ENCODE measurements at regions not wholly inside any gene's neighbourhood (a gene's known extent, or its start where the extent isn't known, plus 50 kb on each side); places are given as distances from the start of the nearest gene placed in this dataset.

- H3K27ac ChIP-seq (ENCODE audit: low read depth in 2 of 2, low read length in 2 of 2), result no peak overlapping the region
- FAIRE-seq, result no peak
- no peaks in the 10 kb centered on the region for H3K36me3 ChIP-seq (ENCODE audit: control insufficient read depth in 2 of 3, insufficient read depth in 3 of 3, low read length in 3 of 3)
- H3K4me3 ChIP-seq (ENCODE audit: low read length in 3 of 3), result no peak overlapping the region
- DNase-seq, result no peak
- H3K9ac ChIP-seq (ENCODE audit: low read length in 3 of 3), result no peak overlapping the region
- intact Hi-C loops (cut with DNase I), result no loop called here
- no peaks in the 10 kb centered on the region for H3K27me3 ChIP-seq (ENCODE audit: control insufficient read depth, insufficient read depth, low read length)
- no peak for TF ChIP-seq CTCF (IDR thresholded peaks at IDR 0.05; ENCODE audit: borderline replicate concordance, extremely low read depth, insufficient read depth)
- H3K4me1 ChIP-seq (ENCODE audit: control insufficient read depth in 2 of 3, insufficient read depth in 2 of 3, low read depth in 1 of 3, low read length in 3 of 3), result no peaks in the 10 kb centered on the region
- H3K9me3 ChIP-seq (ENCODE audit: control insufficient read depth in 2 of 3, insufficient read depth in 1 of 3, low read length in 3 of 3), result no peaks in the 10 kb centered on the region
Observed at GRCh38 chr15:93469994-93470393, 381.0 kb upstream of the RGMA start.

GRCh38 chr15:93467337-93467736 lies 378.3 kb upstream of the RGMA start:
- H3K9ac ChIP-seq (ENCODE audit: low read length in 3 of 3), result no peak overlapping the region
- no peaks in the 10 kb centered on the region for H3K36me3 ChIP-seq (ENCODE audit: control insufficient read depth in 2 of 3, insufficient read depth in 3 of 3, low read length in 3 of 3)
- TF ChIP-seq CTCF (IDR thresholded peaks at IDR 0.05; ENCODE audit: borderline replicate concordance, extremely low read depth, insufficient read depth), result no peak
- intact Hi-C loops (cut with DNase I), result no loop called here
- H3K27ac ChIP-seq (ENCODE audit: low read depth in 2 of 2, low read length in 2 of 2), result no peak overlapping the region
- no peaks in the 10 kb centered on the region for H3K9me3 ChIP-seq (ENCODE audit: control insufficient read depth in 2 of 3, insufficient read depth in 1 of 3, low read length in 3 of 3)
- no peak overlapping the region for H3K4me3 ChIP-seq (ENCODE audit: low read length in 3 of 3)
- H3K27me3 ChIP-seq (ENCODE audit: control insufficient read depth, insufficient read depth, low read length), result no peaks in the 10 kb centered on the region
- DNase-seq (peak in 2 of 5 donors; percentile 10 to 26), FAIRE-seq (no peak)
- H3K4me1 ChIP-seq (ENCODE audit: control insufficient read depth in 2 of 3, insufficient read depth in 2 of 3, low read depth in 1 of 3, low read length in 3 of 3), result no peaks in the 10 kb centered on the region

- FAIRE-seq (no peak), DNase-seq (no peak)
- H3K27me3 ChIP-seq (ENCODE audit: control insufficient read depth, insufficient read depth, low read length), result no peaks in the 10 kb centered on the region
- no peak overlapping the region for H3K9ac ChIP-seq (ENCODE audit: low read length in 3 of 3)
- H3K4me3 ChIP-seq (ENCODE audit: low read length in 3 of 3), result no peak overlapping the region
- peaks cover 0 to 2% (median 0%) of the 10 kb centered on the region in 3 donors for H3K4me1 ChIP-seq (ENCODE audit: control insufficient read depth in 2 of 3, insufficient read depth in 2 of 3, low read depth in 1 of 3, low read length in 3 of 3)
- no peak overlapping the region for H3K27ac ChIP-seq (ENCODE audit: low read depth in 2 of 2, low read length in 2 of 2)
- intact Hi-C loops (cut with DNase I), result no loop called here
- no peak for TF ChIP-seq CTCF (IDR thresholded peaks at IDR 0.05; ENCODE audit: borderline replicate concordance, extremely low read depth, insufficient read depth)
- H3K36me3 ChIP-seq (ENCODE audit: control insufficient read depth in 2 of 3, insufficient read depth in 3 of 3, low read length in 3 of 3), result no peaks in the 10 kb centered on the region
- H3K9me3 ChIP-seq (ENCODE audit: control insufficient read depth in 2 of 3, insufficient read depth in 1 of 3, low read length in 3 of 3), result no peaks in the 10 kb centered on the region
Observed at GRCh38 chr15:93466380-93466779, 377.4 kb upstream of the RGMA start.

- H3K9ac ChIP-seq (ENCODE audit: low read length in 3 of 3), result no peak overlapping the region
- H3K4me3 ChIP-seq (ENCODE audit: low read length in 3 of 3), result no peak overlapping the region
- H3K9me3 ChIP-seq (ENCODE audit: control insufficient read depth in 2 of 3, insufficient read depth in 1 of 3, low read length in 3 of 3), result no peaks in the 10 kb centered on the region
- H3K36me3 ChIP-seq (ENCODE audit: control insufficient read depth in 2 of 3, insufficient read depth in 3 of 3, low read length in 3 of 3), result no peaks in the 10 kb centered on the region
- no peak for TF ChIP-seq CTCF (IDR thresholded peaks at IDR 0.05; ENCODE audit: borderline replicate concordance, extremely low read depth, insufficient read depth)
- H3K4me1 ChIP-seq (ENCODE audit: control insufficient read depth in 2 of 3, insufficient read depth in 2 of 3, low read depth in 1 of 3, low read length in 3 of 3), result peaks cover 0 to 2% (median 0%) of the 10 kb centered on the region in 3 donors
- H3K27ac ChIP-seq (ENCODE audit: low read depth in 2 of 2, low read length in 2 of 2), result no peak overlapping the region
- FAIRE-seq (no peak), DNase-seq (no peak)
- H3K27me3 ChIP-seq (ENCODE audit: control insufficient read depth, insufficient read depth, low read length), result no peaks in the 10 kb centered on the region
- intact Hi-C loops (cut with DNase I), result no loop called here
Observed at GRCh38 chr15:93462690-93463089, 373.7 kb upstream of the RGMA start.

All from kidney (tissue), 13 donors.